Right atrium auricular region (tissue), 2 donors: ENCODE measurements at regions not wholly inside any gene's neighbourhood (a gene's known extent, or its start where the extent isn't known, plus 50 kb on each side); places are given as distances from the start of the nearest gene placed in this dataset.

Experiments
- DNase-seq: peaks from one replicate; pipeline ENCODE4 v3.0.0-alpha.2; 2019; ENCODE audit warnings: low spot score
- H3K27ac ChIP-seq, 2 donors: fragments of 200-600 bp; sonication (generic); 1 replicate in 1 of 2; 2 replicates in 1 of 2; pipeline ENCODE4 v1.5.1; 2016 to 2019
- H3K27me3 ChIP-seq, 2 donors: fragments of 200-600 bp; sonication (generic); one replicate each; pipeline versions ENCODE4 v1.5.1 to v1.6.0; 2017 to 2019
- H3K36me3 ChIP-seq: fragments of 200-600 bp; sonication (generic); one replicate; pipeline ENCODE4 v1.5.1; 2016
- H3K4me1 ChIP-seq, 2 donors: fragments of 200-600 bp; sonication (generic); one replicate each; pipeline versions ENCODE4 v1.5.1 to v1.6.0; 2017 to 2019
- H3K4me3 ChIP-seq, 2 donors: fragments of 200-600 bp; sonication (generic); 1 replicate in 1 of 2; 2 replicates in 1 of 2; pipeline ENCODE4 v1.5.1; 2017 to 2019; ENCODE audit warnings: mild to moderate bottlenecking in 1 of 2, moderate library complexity in 1 of 2
- H3K9me3 ChIP-seq, 2 donors: fragments of 200-600 bp; sonication (generic); one replicate each; pipeline ENCODE4 v1.5.1; 2019
- TF ChIP-seq, protein P1 (sequence below), 2 donors: fragments of 200-600 bp; sonication (generic); IDR thresholded peaks; one replicate each; pipeline ENCODE4 v1.5.1; 2019; ENCODE audit warnings: antibody characterized with exemption in 2 of 2

DNA sequence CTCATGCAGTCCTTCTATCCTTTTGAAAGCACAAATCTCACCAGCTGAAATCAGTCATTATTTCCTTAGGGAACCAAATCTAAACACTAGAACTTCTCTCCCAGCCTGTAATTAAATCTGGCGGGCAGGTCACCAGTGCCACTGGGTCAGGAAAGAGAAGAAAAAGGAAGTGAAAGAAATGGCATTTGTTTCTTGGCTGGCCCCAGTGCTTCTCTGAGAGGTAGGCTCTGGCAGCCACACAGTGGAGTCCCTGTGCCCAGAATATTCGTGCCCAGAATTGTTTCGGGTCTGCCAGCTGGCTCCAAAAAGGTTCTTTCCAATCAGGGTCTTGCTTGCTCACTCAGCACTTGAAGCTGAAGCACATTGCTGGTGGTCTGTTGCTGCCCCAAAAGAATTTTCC, 133.9 kb upstream of the MTAP start:
- Histone ChIP-seq H3K4me1 (no peaks in the 10 kb centered on the region), H3K36me3 (no peaks in the 10 kb centered on the region), H3K27ac (no peak overlapping the region), H3K4me3 (no peak overlapping the region), H3K27me3 (no peaks in the 10 kb centered on the region), H3K9me3 (no peaks in the 10 kb centered on the region)
- no peak for DNase-seq
- TF ChIP-seq, protein P1, sequence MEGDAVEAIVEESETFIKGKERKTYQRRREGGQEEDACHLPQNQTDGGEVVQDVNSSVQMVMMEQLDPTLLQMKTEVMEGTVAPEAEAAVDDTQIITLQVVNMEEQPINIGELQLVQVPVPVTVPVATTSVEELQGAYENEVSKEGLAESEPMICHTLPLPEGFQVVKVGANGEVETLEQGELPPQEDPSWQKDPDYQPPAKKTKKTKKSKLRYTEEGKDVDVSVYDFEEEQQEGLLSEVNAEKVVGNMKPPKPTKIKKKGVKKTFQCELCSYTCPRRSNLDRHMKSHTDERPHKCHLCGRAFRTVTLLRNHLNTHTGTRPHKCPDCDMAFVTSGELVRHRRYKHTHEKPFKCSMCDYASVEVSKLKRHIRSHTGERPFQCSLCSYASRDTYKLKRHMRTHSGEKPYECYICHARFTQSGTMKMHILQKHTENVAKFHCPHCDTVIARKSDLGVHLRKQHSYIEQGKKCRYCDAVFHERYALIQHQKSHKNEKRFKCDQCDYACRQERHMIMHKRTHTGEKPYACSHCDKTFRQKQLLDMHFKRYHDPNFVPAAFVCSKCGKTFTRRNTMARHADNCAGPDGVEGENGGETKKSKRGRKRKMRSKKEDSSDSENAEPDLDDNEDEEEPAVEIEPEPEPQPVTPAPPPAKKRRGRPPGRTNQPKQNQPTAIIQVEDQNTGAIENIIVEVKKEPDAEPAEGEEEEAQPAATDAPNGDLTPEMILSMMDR (IDR thresholded peaks at IDR 0.05): no peak

DNA sequence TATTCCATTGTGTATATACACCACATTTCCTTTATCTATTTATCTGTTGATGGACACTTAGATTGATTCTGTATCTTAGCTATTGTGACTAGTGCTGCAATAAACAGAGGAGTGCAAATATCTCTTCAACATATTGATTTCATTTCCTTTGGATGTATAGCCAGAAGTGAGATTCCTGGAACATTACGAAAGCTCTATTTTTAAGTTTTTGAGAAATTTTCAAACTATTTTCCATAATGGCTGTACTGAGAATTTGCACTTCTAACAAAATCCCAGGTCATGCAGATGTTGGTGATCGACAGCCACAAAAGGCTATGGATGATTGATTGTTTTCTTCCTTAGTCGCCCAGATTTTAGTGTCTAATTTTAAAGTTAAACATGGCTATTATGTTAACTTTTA, 132.7 kb upstream of the MTAP start:
- Histone ChIP-seq H3K9me3 (no peaks in the 10 kb centered on the region), H3K4me3 (no peak overlapping the region), H3K4me1 (no peaks in the 10 kb centered on the region), H3K36me3 (no peaks in the 10 kb centered on the region), H3K27me3 (no peaks in the 10 kb centered on the region), H3K27ac (no peak overlapping the region)
- DNase-seq: no peak
- TF ChIP-seq, protein P1 (IDR thresholded peaks at IDR 0.05): no peak

DNA sequence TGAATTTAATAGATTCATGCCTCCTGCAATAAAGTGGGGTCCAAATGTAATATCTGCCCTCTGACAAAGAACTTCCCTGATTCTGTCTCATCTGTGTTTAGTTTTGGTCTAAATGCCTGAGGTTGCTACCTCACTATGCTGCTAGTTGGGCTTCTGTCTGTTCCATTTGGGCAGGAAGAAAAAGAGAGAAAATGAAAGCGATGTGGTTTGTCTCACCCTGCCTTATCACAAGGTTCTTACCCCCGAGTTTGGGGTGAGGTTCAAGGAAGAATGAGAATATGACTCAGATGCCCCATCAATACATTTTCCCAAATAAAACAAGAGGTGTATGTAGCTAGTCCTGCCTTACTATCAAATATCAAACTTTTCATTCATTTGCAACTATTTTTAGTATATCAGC, 132.1 kb upstream of the MTAP start:
- H3K4me3 ChIP-seq: no peak overlapping the region
- H3K27me3 ChIP-seq: no peaks in the 10 kb centered on the region
- no peaks in the 10 kb centered on the region for H3K9me3 ChIP-seq
- TF ChIP-seq, protein P1 (IDR thresholded peaks at IDR 0.05): no peak
- no peaks in the 10 kb centered on the region for H3K36me3 ChIP-seq
- DNase-seq: no peak
- no peaks in the 10 kb centered on the region for H3K4me1 ChIP-seq
- H3K27ac ChIP-seq: no peak overlapping the region

DNA sequence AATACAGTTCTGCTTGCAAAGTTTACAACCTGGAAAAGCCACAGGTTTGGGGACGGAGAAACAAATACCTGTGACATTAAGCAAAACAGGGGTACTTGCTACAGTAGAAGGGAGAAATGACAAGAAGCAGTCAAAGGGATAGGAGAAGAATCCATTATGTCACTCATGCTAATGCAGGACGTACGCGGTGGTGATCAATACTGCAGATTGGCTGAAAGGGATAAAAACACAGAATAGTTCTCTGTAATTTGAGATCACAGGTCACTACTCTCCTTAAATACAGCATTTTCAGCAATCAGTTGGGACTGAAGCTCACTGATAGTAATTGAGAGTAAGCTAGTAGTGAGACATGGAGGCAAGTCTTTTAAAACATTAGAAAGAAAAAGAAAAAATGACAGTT, 130.3 kb upstream of the MTAP start:
- Histone ChIP-seq H3K27ac (no peak overlapping the region), H3K9me3 (no peaks in the 10 kb centered on the region), H3K27me3 (no peaks in the 10 kb centered on the region), H3K36me3 (no peaks in the 10 kb centered on the region), H3K4me3 (no peak overlapping the region), H3K4me1 (no peaks in the 10 kb centered on the region)
- no peak for DNase-seq
- TF ChIP-seq, protein P1 (IDR thresholded peaks at IDR 0.05): no peak

DNA sequence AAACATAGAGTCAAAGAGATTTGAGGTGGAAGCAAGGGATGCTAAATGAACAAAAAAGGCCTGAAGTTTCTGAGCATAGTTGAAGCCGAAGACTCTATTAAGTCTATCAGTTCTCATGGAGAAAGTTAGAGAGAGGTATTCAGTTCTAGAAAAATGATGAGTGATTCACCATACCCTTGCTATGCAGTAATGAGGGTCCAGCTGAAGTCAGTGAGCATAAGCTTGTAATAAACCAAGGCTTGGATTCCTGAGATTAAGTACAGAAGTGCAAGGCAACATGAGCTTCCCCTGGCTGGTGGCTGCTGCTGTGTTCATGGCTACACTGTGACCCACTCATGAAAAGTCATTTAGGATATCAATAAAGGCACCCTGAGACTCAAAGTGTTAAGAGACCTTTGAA, 129.7 kb upstream of the MTAP start:
- Histone ChIP-seq H3K9me3 (no peaks in the 10 kb centered on the region), H3K36me3 (no peaks in the 10 kb centered on the region), H3K4me3 (no peak overlapping the region), H3K27ac (no peak overlapping the region), H3K27me3 (no peaks in the 10 kb centered on the region), H3K4me1 (no peaks in the 10 kb centered on the region)
- DNase-seq: no peak
- TF ChIP-seq, protein P1 (IDR thresholded peaks at IDR 0.05): no peak

DNA sequence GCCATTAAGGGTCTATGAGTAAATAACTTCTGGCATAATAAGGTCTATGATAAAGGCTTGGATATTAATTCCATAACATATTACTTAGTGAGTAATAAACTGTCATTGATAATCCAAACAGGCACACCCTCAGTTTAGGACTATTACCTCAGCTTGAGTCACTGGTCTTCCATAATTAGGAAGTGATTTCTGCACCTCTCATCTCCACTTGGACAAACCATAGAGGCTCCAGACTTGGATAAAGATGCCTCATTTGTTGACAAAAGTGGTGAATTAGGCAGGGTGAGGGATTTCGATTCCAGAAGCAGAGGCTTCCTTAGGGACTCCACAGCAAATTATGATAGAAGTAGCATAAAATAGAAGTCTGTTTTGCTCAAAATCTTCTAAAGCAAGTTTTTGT, 127.5 kb upstream of the MTAP start:
- no peak for DNase-seq
- Histone ChIP-seq H3K36me3 (no peaks in the 10 kb centered on the region), H3K27ac (no peak overlapping the region), H3K9me3 (no peaks in the 10 kb centered on the region), H3K27me3 (no peaks in the 10 kb centered on the region), H3K4me1 (no peaks in the 10 kb centered on the region), H3K4me3 (no peak overlapping the region)
- TF ChIP-seq, protein P1 (IDR thresholded peaks at IDR 0.05): no peak
